BLaER1 treated with 17β-estradiol and CSF1 and Interleukin-3, amounts not matched to agents 10 nM and 100 nM (cell line): ENCODE measurements at regions not wholly inside any gene's neighbourhood (a gene's known extent, or its start where the extent isn't known, plus 50 kb on each side); places are given as distances from the start of the nearest gene placed in this dataset.
A peak's percentile ranks its signal among the peaks of the same experiment; 100 is the strongest.

Source experiments
- H3K27ac ChIP-seq, 11 experiments: shearing (Covaris generic); formaldehyde crosslinking; 2 replicates each; pipeline ENCODE4 v1.8.1; 2022
- H3K27me3 ChIP-seq, 11 experiments: shearing (Covaris generic); formaldehyde crosslinking; 2 replicates each; pipeline ENCODE4 v1.8.1; 2022
- H3K36me3 ChIP-seq, 11 experiments: shearing (Covaris generic); formaldehyde crosslinking; 2 replicates each; pipeline ENCODE4 v1.8.1; 2022
- H3K4me1 ChIP-seq, 10 experiments: shearing (Covaris generic); formaldehyde crosslinking; 2 replicates each; pipeline ENCODE4 v1.8.1; 2022
- H3K4me2 ChIP-seq, 11 experiments: shearing (Covaris generic); formaldehyde crosslinking; 2 replicates each; pipeline ENCODE4 v1.8.1; 2022
- H3K4me3 ChIP-seq, 10 experiments: shearing (Covaris generic); formaldehyde crosslinking; 2 replicates each; pipeline ENCODE4 v1.8.1; 2022
- H3K9ac ChIP-seq, 11 experiments: shearing (Covaris generic); formaldehyde crosslinking; 2 replicates each; pipeline ENCODE4 v1.8.1; 2022
- H3K9me3 ChIP-seq, 11 experiments: shearing (Covaris generic); formaldehyde crosslinking; replicated peaks in 1 of 11; 2 replicates each; pipeline ENCODE4 v1.8.1; 2022
- H4K20me1 ChIP-seq, 11 experiments: shearing (Covaris generic); formaldehyde crosslinking; 2 replicates each; pipeline ENCODE4 v1.8.1; 2022
- Cebpa-rat ChIP-seq, 11 experiments: shearing (Covaris generic); IDR thresholded peaks; 2 replicates each; pipeline ENCODE4 v1.8.1; 2022

- H4K20me1 ChIP-seq: no peaks in the 10 kb centered on the region
- H3K27me3 ChIP-seq: no peaks in the 10 kb centered on the region
- H3K4me1 ChIP-seq: peaks cover 16 to 47% (median 37%) of the 10 kb centered on the region in 10 experiments
- H3K9ac ChIP-seq: peak overlapping the region in 2 of 11 experiments; percentile 31 to 43; a peak in 3 of 22 replicates
- no peaks in the 10 kb centered on the region for H3K36me3 ChIP-seq
- peak overlapping the region; percentile 5 to 76 (median 64); a peak in 21 of 22 replicates for H3K4me2 ChIP-seq
- H3K9me3 ChIP-seq: peaks cover 6 to 16% (median 9%) of the 10 kb centered on the region in 11 experiments; a peak in 13 of 22 replicates
- H3K4me3 ChIP-seq: no peak overlapping the region; a peak in 1 of 20 replicates
- TF ChIP-seq Cebpa-rat (IDR thresholded peaks at IDR 0.05): 0 out of 22 replicates have a peak, but pooled peaks of 1 of the 11 experiments have one; percentile 7
- peak overlapping the region in 6 of 11 experiments; percentile 13 to 61 (median 42); a peak in 10 of 22 replicates for H3K27ac ChIP-seq
Measured at GRCh38 chr4:123246085-123246484, 150.5 kb upstream of the SPRY1 start.

GRCh38 chr4:123248085-123248659, 148.4 kb upstream of the SPRY1 start:
- Histone ChIP-seq H3K4me2 (no peak overlapping the region), H3K27ac (no peak overlapping the region), H3K4me1 (peaks cover 16 to 49% (median 37%) of the 10 kb centered on the region in 10 experiments), H3K9me3 (no peaks in the 10 kb centered on the region), H3K9ac (no peak overlapping the region), H3K36me3 (no peaks in the 10 kb centered on the region), H3K27me3 (no peaks in the 10 kb centered on the region), H3K4me3 (no peak overlapping the region), H4K20me1 (no peaks in the 10 kb centered on the region)
- TF ChIP-seq Cebpa-rat (IDR thresholded peaks at IDR 0.05): no peak

GRCh38 chr4:123249821-123250220, 146.8 kb upstream of the SPRY1 start:
- no peak for TF ChIP-seq Cebpa-rat (IDR thresholded peaks at IDR 0.05)
- no peaks in the 10 kb centered on the region for H3K36me3 ChIP-seq
- no peak overlapping the region for H3K4me3 ChIP-seq
- no peak overlapping the region for H3K27ac ChIP-seq
- H3K4me1 ChIP-seq: peaks cover 15 to 36% (median 24%) of the 10 kb centered on the region in 10 experiments
- no peak overlapping the region for H3K9ac ChIP-seq
- no peaks in the 10 kb centered on the region for H3K27me3 ChIP-seq
- no peak overlapping the region for H3K4me2 ChIP-seq
- H4K20me1 ChIP-seq: no peaks in the 10 kb centered on the region
- no peaks in the 10 kb centered on the region for H3K9me3 ChIP-seq

GRCh38 chr4:123250843-123251242, 145.8 kb upstream of the SPRY1 start:
- Histone ChIP-seq H3K36me3 (peaks cover 0 to 2% (median 0%) of the 10 kb centered on the region in 11 experiments; a peak in 4 of 22 replicates), H3K27ac (no peak overlapping the region), H4K20me1 (no peaks in the 10 kb centered on the region), H3K9ac (no peak overlapping the region), H3K4me3 (no peak overlapping the region), H3K9me3 (peaks cover 0 to under 1% (median 0%) of the 10 kb centered on the region in 11 experiments; a peak in 2 of 22 replicates), H3K27me3 (no peaks in the 10 kb centered on the region), H3K4me1 (peaks cover 8 to 25% (median 14%) of the 10 kb centered on the region in 10 experiments), H3K4me2 (no peak overlapping the region)
- TF ChIP-seq Cebpa-rat (IDR thresholded peaks at IDR 0.05): no peak

- H3K9me3 ChIP-seq: peaks cover 0 to 5% (median 0%) of the 10 kb centered on the region in 11 experiments; a peak in 3 of 22 replicates
Measured at GRCh38 chr4:123255971-123256370, 140.6 kb upstream of the SPRY1 start.

GRCh38 chr4:123256901-123257300, 139.7 kb upstream of the SPRY1 start:
- Histone ChIP-seq H4K20me1 (no peaks in the 10 kb centered on the region), H3K27ac (no peak overlapping the region), H3K4me1 (peaks cover 22 to 47% (median 39%) of the 10 kb centered on the region in 10 experiments), H3K4me2 (peak overlapping the region in 4 of 11 experiments; percentile 33 to 70 (median 60); a peak in 6 of 22 replicates), H3K27me3 (no peaks in the 10 kb centered on the region), H3K36me3 (peaks cover 0 to 14% (median 0%) of the 10 kb centered on the region in 11 experiments; a peak in 5 of 22 replicates), H3K9me3 (peaks cover 0 to 5% (median 0%) of the 10 kb centered on the region in 11 experiments; a peak in 3 of 22 replicates), H3K9ac (no peak overlapping the region), H3K4me3 (no peak overlapping the region)
- TF ChIP-seq Cebpa-rat (IDR thresholded peaks at IDR 0.05): no peak

More at GRCh38 chr4:123255971-123256370, 140.6 kb upstream of the SPRY1 start:
- no peaks in the 10 kb centered on the region for H3K27me3 ChIP-seq
- H4K20me1 ChIP-seq: no peaks in the 10 kb centered on the region
- no peak overlapping the region for H3K4me2 ChIP-seq
- H3K9ac ChIP-seq: no peak overlapping the region
- peaks cover 22 to 44% (median 38%) of the 10 kb centered on the region in 10 experiments for H3K4me1 ChIP-seq
- H3K27ac ChIP-seq: no peak overlapping the region
- H3K36me3 ChIP-seq: peaks cover 0 to 14% (median 0%) of the 10 kb centered on the region in 11 experiments; a peak in 5 of 22 replicates
- no peak overlapping the region for H3K4me3 ChIP-seq
- TF ChIP-seq Cebpa-rat (IDR thresholded peaks at IDR 0.05): no peak

GRCh38 chr4:123257591-123257990, 139.0 kb upstream of the SPRY1 start:
- Histone ChIP-seq H3K9ac (peak overlapping the region in 1 of 11 experiments; percentile 54; a peak in 1 of 22 replicates), H3K4me2 (peak overlapping the region; percentile 5 to 70 (median 37); a peak in 18 of 22 replicates), H3K36me3 (peaks cover 0 to 14% (median 0%) of the 10 kb centered on the region in 11 experiments; a peak in 5 of 22 replicates), H3K4me1 (peaks cover 22 to 51% (median 39%) of the 10 kb centered on the region in 10 experiments), H3K27ac (peak overlapping the region in 5 of 11 experiments; percentile 5 to 37 (median 16); a peak in 7 of 22 replicates), H3K9me3 (peaks cover 0 to 5% (median 0%) of the 10 kb centered on the region in 11 experiments; a peak in 3 of 22 replicates), H3K4me3 (no peak overlapping the region), H4K20me1 (no peaks in the 10 kb centered on the region), H3K27me3 (no peaks in the 10 kb centered on the region)
- TF ChIP-seq Cebpa-rat (IDR thresholded peaks at IDR 0.05): no peak

GRCh38 chr4:123259676-123260646, 136.6 kb upstream of the SPRY1 start:
- Histone ChIP-seq H3K9me3 (peaks cover 0 to 5% (median 0%) of the 10 kb centered on the region in 11 experiments; a peak in 3 of 22 replicates), H3K27ac (peak overlapping the region in 1 of 11 experiments; percentile 1; a peak in 2 of 22 replicates), H3K36me3 (peaks cover 0 to 14% (median 0%) of the 10 kb centered on the region in 11 experiments; a peak in 5 of 22 replicates), H3K27me3 (no peaks in the 10 kb centered on the region), H3K4me3 (no peak overlapping the region), H3K4me2 (peak overlapping the region; percentile 38 to 70 (median 57); a peak in 18 of 22 replicates), H4K20me1 (no peaks in the 10 kb centered on the region), H3K9ac (0 out of 22 replicates have a peak overlapping the region, but pooled peaks of 1 of the 11 experiments have one; percentile 17), H3K4me1 (peaks cover 22 to 51% (median 39%) of the 10 kb centered on the region in 10 experiments)
- TF ChIP-seq Cebpa-rat (IDR thresholded peaks at IDR 0.05): no peak
